ENCODE measurements at regions not wholly inside any gene's neighbourhood (a gene's known extent, or its start where the extent isn't known, plus 50 kb on each side); places are given as distances from the start of the nearest gene placed in this dataset.

DNA sequence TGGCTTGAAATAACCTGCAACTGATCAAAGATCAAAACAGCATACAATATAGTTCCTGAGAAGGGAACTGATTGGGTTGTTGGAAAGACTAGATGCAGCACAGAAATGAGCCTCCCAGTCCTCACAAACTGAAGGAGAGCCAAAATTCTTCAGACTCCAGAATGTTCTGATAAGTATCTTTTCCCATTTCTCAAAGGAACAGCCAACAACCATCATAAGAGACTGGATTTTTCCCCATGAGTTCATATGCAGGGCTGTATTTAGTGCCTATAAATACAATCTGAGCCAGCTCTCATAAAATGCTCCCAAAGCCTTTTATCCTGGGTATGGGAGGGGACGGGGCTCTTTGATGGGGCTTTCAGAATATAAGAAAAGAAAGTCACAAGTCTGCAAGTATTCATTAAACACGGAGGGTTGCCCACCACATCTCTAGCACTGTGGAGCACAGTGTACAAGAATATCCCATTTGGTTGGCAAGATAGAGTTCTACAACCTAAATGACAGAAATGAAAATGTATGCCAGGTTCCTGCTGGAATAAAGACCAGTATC, 50.7 kb upstream of the LYVE1 start:
- TF ChIP-seq, protein P1, sequence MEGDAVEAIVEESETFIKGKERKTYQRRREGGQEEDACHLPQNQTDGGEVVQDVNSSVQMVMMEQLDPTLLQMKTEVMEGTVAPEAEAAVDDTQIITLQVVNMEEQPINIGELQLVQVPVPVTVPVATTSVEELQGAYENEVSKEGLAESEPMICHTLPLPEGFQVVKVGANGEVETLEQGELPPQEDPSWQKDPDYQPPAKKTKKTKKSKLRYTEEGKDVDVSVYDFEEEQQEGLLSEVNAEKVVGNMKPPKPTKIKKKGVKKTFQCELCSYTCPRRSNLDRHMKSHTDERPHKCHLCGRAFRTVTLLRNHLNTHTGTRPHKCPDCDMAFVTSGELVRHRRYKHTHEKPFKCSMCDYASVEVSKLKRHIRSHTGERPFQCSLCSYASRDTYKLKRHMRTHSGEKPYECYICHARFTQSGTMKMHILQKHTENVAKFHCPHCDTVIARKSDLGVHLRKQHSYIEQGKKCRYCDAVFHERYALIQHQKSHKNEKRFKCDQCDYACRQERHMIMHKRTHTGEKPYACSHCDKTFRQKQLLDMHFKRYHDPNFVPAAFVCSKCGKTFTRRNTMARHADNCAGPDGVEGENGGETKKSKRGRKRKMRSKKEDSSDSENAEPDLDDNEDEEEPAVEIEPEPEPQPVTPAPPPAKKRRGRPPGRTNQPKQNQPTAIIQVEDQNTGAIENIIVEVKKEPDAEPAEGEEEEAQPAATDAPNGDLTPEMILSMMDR (conservative IDR thresholded peaks at IDR 0.05; ENCODE audit: low read length): no peak
- no peak for DNase-seq (ENCODE audit: low read depth)
- H3K4me3 ChIP-seq (ENCODE audit: low read length): no peak overlapping the region

DNA sequence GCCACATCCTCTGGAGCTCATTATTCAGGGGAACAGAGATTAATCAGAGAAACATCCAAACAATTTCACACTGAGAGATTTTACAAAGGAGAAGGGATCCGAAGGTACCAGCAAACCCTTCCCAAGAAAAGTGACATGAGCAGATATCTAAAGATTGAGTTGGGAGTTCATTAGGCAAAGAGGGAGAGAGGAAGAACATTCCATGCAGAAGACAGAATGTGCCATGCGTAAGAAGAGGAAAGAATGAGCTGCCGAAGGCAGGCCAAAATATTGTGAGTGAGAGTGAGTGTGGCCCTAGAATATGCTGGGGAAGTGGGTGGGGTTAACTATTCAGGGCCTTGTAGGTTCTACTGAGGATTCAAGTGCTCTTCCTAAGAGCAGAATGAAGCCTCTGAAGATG, 50.0 kb upstream of the LYVE1 start:
- no peak overlapping the region for H3K4me3 ChIP-seq (ENCODE audit: low read length)
- TF ChIP-seq, protein P1 (conservative IDR thresholded peaks at IDR 0.05; ENCODE audit: low read length): no peak
- DNase-seq (ENCODE audit: low read depth): no peak

Measured in AG10803 (cell line).